ENCODE measurements at regions not wholly inside any gene's neighbourhood (a gene's known extent, or its start where the extent isn't known, plus 50 kb on each side); places are given as distances from the start of the nearest gene placed in this dataset.

DNA sequence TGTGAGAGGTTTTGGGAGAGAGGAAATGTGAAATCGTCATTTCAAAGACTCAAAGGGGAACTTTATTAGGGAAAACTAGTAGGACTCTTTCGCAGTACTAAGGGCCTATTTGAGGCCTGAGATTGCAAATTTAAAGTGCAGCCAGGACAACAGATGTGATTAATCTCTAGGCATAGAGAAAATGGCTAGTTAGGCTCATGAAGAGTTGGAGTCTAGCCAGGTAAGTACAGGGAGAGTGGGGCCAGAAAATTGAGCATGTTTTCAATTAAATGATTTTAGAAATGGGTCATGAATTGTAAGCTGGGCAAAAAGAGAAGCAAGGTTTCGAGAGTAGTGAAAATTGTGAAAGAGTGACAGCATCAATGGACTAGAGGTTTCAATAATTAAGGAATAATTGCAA, 91.9 kb upstream of the LMNTD1 start:
- no peak for TF ChIP-seq RORB (CRISPR knock-in tag; IDR thresholded peaks at IDR 0.05)
- TF ChIP-seq ATF6 (CRISPR knock-in tag; IDR thresholded peaks at IDR 0.05) = no peak
- TF ChIP-seq, protein P1, sequence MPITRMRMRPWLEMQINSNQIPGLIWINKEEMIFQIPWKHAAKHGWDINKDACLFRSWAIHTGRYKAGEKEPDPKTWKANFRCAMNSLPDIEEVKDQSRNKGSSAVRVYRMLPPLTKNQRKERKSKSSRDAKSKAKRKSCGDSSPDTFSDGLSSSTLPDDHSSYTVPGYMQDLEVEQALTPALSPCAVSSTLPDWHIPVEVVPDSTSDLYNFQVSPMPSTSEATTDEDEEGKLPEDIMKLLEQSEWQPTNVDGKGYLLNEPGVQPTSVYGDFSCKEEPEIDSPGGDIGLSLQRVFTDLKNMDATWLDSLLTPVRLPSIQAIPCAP (CRISPR knock-in tag; IDR thresholded peaks at IDR 0.05) = no peak
- TF ChIP-seq E2F1 (CRISPR knock-in tag; IDR thresholded peaks at IDR 0.05) = no peak
- TF ChIP-seq, protein P2, sequence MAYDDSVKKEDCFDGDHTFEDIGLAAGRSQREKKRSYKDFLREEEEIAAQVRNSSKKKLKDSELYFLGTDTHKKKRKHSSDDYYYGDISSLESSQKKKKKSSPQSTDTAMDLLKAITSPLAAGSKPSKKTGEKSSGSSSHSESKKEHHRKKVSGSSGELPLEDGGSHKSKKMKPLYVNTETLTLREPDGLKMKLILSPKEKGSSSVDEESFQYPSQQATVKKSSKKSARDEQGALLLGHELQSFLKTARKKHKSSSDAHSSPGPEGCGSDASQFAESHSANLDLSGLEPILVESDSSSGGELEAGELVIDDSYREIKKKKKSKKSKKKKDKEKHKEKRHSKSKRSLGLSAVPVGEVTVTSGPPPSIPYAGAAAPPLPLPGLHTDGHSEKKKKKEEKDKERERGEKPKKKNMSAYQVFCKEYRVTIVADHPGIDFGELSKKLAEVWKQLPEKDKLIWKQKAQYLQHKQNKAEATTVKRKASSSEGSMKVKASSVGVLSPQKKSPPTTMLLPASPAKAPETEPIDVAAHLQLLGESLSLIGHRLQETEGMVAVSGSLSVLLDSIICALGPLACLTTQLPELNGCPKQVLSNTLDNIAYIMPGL (CRISPR knock-in tag; IDR thresholded peaks at IDR 0.05) = no peak
- TF ChIP-seq E2F4 (CRISPR knock-in tag; IDR thresholded peaks at IDR 0.05; ENCODE audit: borderline replicate concordance, low read depth) = no peak
- no peak for TF ChIP-seq TEAD4 (CRISPR knock-in tag; IDR thresholded peaks at IDR 0.05)
- no peak for TF ChIP-seq MXD4 (CRISPR knock-in tag; IDR thresholded peaks at IDR 0.05; ENCODE audit: borderline replicate concordance)
- TF ChIP-seq IRF2 (CRISPR knock-in tag; IDR thresholded peaks at IDR 0.05; ENCODE audit: borderline replicate concordance, low read depth) = no peak
- TF ChIP-seq ELF4 (CRISPR knock-in tag; IDR thresholded peaks at IDR 0.05; ENCODE audit: low read depth) = no peak
- no peak for DNase-seq (ENCODE audit: low spot score)
- Mint-ChIP-seq H3K27ac (no peak overlapping the region), H3K9me3 (peaks cover 4% of the 10 kb centered on the region; the same call in 1 of the 2 replicates), H3K36me3 (no peaks in the 10 kb centered on the region), H3K27me3 (ENCODE audit: low read depth) (no peaks in the 10 kb centered on the region), H3K4me3 (no peak overlapping the region), H3K4me1 (peaks cover 5% of the 10 kb centered on the region)
- ChIA-PET CTCF (no interaction called here), POLR2A (no interaction called here)
- ATAC-seq = no peak

DNA sequence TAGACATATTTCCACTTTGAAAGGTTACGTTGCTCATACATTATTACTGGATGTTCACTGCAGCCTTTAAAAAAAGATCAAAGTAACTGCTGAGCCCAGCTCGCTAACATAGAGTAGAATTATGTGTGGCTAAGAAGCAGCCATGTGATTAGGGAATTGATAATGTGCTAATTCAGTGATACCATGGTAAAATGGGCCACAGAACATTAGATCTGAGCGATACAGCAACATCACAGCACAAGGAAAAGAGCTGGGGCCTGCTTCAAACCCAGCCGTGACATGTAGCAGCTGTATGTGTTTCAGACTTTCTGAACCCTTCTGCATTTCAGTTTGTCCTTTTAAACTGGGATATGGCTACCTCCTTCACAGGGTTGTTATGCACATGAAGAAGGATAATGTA, 92.3 kb upstream of the LMNTD1 start:
- CTCF ChIA-PET = interaction anchor here (0.6 kb wide), 1 partner anchor 15 kb away, joined by 4 read pairs; no protein-coding TSS in a partner anchor
- Mint-ChIP-seq H3K4me3 (no peak overlapping the region), H3K27ac (no peak overlapping the region), H3K9me3 (peaks cover 4% of the 10 kb centered on the region; the same call in 1 of the 2 replicates), H3K27me3 (ENCODE audit: low read depth) (no peaks in the 10 kb centered on the region), H3K4me1 (peaks cover 5% of the 10 kb centered on the region), H3K36me3 (no peaks in the 10 kb centered on the region)
- DNase-seq (ENCODE audit: low spot score) = no peak
- POLR2A ChIA-PET = no interaction called here
- no peak for ATAC-seq
- TF ChIP-seq JUN (CRISPR knock-in tag; IDR thresholded peaks at IDR 0.05) (no peak), NFATC4 (CRISPR knock-in tag; IDR thresholded peaks at IDR 0.05) (no peak), TP53 (CRISPR knock-in tag; IDR thresholded peaks at IDR 0.05) (no peak), ZNF219 (CRISPR knock-in tag; IDR thresholded peaks at IDR 0.05; ENCODE audit: borderline replicate concordance) (no peak), NFE2L1 (CRISPR knock-in tag; IDR thresholded peaks at IDR 0.05) (no peak)
- TF ChIP-seq, protein P3, sequence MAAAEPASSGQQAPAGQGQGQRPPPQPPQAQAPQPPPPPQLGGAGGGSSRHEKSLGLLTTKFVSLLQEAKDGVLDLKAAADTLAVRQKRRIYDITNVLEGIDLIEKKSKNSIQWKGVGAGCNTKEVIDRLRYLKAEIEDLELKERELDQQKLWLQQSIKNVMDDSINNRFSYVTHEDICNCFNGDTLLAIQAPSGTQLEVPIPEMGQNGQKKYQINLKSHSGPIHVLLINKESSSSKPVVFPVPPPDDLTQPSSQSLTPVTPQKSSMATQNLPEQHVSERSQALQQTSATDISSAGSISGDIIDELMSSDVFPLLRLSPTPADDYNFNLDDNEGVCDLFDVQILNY (CRISPR knock-in tag; IDR thresholded peaks at IDR 0.05) = no peak
